Amniotic epithelial cell (primary cell): ENCODE measurements at regions not wholly inside any gene's neighbourhood (a gene's known extent, or its start where the extent isn't known, plus 50 kb on each side); places are given as distances from the start of the nearest gene placed in this dataset.
A peak's percentile ranks its signal among the peaks of the same experiment; 100 is the strongest.

Source experiments
- DNase-seq: peaks from one replicate; pipeline ENCODE4 v3.0.0-alpha.2; 2010; ENCODE audit warnings: low read depth

DNA sequence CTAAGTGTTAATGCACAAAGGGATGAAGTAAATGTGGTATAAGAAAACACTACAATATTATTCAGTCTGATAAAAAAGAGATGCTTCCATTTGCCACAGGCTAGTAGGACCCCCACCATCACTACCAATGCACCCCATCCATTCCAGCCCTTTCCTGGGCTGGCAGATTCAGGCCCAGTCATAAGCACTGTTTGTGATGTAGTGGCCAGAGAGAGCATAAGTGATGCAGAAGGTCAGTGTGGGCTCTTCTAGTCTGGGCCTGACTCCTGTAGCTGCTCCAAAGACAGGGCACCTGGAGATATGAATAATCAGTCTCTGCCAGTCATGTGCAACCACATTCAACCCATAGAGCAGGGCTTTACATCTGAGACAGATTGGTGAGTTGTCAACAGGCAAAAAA, 1294.7 kb downstream of the TMEM121 start:
- no peak for DNase-seq

DNA sequence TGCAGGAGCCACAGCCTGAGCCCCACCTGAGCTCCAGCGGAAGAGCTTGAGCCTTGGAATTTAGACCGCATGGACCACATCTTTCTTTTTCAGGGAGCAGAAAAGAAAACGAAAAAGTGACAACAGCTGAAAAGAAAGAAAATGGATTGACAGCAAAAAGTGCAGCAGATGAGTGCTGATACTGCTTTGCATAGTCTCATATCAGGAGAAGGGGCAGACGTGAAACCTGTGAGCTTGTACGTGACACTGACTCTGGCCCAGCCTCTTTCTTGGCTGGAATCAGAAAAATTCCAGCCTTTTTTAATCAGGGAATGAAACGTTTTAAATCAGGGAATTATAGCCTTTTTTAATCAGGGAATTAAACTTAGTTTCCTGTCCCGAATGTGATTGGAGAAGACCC, 1296.5 kb downstream of the TMEM121 start:
- DNase-seq: no peak

GRCh38 chr14:106823552-106823951, 1297.2 kb downstream of the TMEM121 start:
- no peak for DNase-seq

DNA sequence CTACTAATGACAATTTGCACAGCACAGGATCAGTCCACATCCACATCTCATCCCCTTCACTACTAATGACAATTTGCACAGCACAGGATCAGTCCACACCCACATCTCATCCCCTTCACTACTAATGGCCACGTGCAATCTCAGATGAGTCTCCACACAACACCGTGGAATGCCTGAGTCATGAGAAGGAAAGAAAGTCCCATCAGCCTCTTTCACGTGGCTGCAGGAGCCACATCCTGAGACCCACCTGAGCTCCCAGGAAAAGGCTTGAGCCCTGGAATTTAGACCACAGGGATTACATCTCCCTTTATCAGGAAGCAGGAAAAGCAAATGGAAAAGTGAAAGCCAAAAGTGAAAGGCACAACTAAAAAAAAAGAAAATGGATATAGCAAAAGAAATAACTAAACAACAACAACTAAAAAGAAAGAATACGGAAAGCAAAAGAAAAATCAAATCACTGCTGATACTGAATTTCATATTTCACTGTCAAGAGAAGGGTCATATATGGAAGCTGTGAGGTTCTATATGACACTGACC, 1300.5 kb downstream of the TMEM121 start:
- DNase-seq: no peak

- DNase-seq: no peak
Measured at GRCh38 chr14:106831322-106831720, 1304.9 kb downstream of the TMEM121 start.

DNA sequence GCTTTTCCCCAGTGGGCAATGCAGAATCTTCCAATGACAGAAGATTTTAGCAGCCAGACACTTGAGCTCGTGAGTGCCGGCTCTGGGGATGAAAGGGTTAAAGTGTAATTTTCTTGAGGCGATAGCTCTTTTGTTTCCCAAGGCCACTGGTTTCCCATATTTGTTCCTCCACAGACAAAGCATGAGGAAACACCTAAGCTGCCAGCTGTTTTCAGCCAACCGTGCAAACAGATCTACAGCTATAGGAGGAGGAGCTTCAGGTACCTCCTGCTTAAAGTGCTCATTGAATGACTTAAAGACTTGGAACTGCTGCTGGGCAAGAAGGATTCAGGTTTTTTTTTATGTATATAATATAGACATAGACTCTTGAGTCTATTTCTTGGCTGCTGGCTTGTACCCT, 1311.5 kb downstream of the TMEM121 start:
- DNase-seq: no peak

DNA sequence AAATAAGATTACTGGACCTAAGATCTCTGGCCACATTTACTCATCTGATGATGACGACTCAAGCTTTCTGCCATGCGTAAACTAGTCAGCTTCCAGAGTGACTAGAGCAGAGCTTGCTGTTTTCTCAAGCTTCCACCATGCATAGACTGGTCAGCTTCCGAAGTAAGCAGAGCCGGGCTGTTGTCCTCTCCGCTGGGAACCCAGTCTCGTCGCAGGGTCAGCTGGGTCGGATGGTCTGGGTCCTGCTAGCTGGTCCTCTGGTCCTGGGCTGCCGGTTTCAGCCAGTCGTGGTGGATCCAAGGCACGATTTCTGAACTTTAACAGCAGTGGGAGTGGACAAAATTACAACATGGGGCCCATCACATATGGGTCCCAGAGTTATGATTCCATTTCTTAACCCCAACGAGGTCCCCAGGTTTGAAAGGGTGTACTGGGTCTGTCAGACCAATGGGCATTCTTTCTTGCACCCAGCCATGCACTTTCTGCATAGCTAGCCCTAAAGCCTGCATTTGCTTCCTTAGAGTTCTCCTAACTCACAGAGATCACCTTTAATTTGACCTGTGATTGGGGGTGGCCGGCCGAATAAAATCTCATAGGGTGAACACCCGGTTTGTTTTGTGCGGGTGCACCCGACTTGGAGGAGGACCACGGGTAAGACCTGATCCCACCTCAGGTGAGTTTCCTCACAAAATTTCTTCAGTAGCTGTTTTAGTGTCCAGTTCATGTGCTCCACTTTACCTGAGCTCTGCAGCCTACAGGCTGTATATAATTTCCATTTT, 1312.8 kb downstream of the TMEM121 start:
- no peak for DNase-seq

- DNase-seq: no peak
Measured at GRCh38 chr14:106840258-106840657, 1313.9 kb downstream of the TMEM121 start.

GRCh38 chr14:106840991-106841390, 1314.6 kb downstream of the TMEM121 start:
- DNase-seq: no peak

GRCh38 chr14:106841701-106842100, 1315.3 kb downstream of the TMEM121 start:
- DNase-seq: peak; percentile 0

GRCh38 chr14:106842687-106843086, 1316.3 kb downstream of the TMEM121 start:
- no peak for DNase-seq

DNA sequence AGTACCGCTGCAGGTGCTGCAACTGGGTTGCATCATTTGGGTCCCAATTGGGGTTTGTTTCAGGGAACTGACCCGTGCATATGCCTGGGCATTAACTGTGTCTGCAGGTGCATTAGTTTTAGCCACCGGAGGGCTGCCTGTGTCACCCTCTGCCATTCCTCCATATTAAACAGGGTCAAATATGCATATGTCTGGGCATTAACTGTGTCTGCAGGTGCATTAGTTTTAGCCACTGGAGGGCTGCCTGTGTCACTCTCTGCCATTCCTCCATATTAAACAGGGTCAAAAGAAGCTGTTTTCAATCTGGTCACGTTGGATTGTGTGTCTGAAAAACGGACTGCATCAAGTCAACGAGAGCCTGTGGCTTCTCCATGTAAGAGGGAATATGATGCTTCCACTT, 1317.0 kb downstream of the TMEM121 start:
- no peak for DNase-seq

DNA sequence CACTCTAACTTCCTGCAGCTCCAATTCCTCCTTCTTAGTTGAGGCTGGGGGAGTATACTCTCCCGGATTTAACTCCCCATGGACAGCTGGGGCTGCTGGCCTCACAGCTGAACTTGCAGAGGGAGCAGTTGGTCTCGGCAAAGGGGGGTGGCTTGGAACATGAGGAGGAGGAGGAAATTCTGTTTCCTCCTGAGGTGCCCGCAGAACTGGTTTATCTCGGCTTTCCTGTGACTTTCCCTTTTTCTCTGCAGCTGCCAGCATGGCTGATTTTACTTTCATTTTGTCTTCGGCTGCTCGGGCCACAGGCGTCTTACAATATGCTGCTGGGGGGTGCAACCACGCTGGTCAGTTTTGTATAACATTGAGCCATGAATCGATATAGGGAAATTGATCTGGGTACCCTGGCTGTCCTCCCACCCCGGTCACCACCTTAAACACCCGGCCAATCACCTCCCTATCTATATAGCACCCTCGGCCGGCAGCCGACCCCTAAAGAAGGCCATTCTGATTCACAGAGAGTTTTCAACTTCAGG, 1317.6 kb downstream of the TMEM121 start:
- DNase-seq: no peak

DNA sequence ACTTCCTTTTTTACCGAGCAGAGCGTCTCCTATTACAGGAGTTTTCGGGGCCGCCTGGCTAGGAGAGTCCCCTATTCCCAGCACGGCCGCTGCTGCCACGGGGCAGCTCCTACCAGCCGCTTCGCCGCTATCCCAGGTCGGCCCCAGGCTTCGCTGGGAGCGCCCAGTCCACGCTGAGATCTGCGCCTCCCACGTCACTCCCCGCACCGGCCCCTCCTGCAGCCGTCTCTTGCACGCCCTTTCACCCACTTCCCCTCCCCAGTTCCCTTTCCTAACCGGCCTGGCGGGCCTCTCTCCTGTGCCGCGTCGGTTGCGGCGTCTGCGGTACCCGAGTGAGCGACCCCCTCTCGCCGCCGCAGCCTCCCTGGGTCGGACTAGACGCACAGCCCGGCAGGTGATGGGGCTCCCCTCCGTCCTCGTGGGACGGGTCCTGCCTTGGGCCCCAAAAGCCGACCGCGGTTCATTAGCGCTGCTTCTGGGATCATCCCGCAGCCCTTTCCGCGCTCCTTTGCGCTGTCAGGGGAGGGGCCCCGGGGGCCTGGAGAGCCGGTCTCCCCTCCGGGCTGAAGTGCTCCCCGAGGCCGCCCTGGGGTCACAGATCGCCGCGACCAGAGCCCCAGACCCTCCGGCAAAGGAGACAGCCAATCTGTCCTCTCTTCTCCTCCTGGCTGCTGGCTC, 1318.4 kb downstream of the TMEM121 start:
- DNase-seq: no peak

DNA sequence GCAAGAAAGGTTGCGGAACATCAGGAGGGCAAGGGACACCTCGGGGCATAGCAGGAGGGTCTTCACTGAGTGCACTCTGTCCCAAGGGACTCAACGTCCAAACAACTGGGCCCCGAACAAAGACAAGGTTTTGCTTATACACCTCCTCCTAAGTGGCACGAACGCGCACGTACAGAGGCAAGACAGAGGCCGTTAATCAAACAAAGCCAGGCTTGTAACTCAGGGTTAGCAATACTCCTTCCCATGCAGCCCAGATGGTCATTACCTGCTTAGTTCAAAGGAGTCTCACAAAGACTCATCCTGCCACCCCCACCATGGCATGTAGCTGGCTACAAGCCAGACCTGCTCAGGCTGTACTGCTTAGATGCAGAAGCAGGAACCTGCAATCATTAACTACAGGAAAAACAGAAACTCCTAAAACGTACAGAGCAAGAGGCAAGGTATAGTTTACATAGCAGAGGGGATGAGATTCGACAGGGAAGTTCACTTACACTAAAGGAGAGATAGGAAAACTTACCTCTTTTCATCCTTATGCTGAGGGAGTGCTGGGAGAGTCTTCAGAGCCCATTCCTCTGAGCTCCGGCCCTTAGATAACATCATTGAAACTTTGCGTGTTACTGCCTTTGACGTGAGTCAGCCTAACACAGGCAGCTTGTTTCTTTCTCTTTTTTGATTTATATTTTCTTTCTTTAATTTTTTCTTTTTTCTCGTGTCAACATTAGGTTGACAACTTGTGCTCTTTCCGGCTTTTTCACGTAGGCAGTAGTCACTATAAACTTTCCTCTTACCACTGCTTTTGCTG, 1319.1 kb downstream of the TMEM121 start:
- DNase-seq: no peak

- DNase-seq: no peak
Measured at GRCh38 chr14:106846218-106846617, 1319.8 kb downstream of the TMEM121 start.

DNA sequence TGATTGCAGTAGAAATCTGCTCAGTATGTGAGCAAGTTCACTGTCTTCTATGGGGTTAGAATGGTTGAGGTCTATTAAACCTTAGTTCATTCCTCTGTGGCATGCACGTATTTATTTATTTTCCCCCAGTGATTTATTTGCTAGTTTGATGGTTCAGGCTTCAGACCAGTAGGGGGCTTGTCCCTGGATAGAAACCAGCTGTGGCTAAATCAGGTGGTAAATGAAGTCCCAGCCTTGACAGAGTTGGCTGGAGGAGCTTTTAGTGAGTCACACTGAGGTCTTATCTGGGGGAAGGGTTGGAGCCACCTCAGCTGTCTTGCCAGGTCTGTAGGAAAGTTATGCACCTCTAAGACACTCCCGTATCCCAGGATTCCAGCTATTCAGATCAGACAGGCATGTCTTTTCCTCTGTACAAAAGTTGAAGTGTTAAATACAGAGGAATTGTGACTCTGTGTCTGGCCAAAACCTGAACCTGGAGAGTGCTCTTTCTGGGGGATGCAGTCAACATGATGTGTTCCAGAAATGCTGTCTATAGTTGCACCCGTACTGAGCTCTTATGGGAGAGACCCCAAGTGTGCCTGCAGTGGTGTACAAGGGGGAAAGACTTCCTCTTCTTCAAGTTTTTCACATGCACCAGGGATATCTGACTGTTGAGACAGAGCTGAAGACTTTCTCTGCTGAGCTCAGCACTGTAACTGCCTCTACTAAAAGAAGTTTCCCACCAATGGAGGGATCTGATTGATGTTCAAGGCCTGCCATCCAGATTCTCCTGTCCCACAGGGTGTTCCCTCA, 1322.1 kb downstream of the TMEM121 start:
- no peak for DNase-seq

DNA sequence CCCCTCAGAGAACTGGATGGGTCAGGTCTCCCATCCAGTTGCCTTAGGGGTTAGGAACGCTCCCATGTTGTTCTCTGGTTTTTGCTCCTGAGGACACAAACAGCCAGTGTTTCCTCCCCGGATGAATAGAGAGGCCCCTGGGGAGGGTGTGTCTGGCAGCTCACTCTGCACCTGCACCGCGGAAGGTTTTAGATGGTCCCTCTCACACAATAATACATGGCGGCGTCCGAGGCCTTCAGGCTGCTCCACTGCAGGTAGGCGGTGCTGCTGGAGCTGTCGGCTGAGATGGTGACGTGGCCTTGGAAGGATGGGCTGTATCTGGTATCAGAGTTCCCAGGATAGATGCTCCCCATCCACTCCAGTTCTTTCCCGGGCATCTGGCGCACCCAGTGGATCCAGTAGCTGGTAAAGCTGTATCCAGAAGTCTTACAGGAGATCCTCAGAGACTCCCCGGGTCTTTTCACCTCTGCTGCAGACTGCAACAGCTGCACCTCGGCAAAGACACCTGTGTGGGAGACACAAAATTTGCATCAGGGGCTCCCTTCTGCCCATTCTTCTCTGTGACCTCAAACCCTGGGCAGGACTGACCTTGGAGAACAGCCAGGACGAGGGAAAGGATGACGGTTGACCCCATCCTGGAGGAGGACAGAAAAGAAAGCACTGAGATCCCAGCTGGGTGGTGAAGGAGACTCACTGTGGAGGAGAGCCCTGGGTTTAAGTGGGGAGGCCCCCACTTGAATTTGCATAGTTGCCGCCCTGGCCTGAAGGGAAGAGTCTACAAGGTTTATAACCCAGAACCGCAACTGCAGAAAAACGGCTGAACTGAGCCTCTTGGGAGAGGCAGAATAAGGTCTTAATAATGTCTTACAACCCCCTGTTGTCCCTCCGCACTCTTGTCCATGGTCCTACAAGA, 1324.8 kb downstream of the TMEM121 start:
- DNase-seq: no peak

DNA sequence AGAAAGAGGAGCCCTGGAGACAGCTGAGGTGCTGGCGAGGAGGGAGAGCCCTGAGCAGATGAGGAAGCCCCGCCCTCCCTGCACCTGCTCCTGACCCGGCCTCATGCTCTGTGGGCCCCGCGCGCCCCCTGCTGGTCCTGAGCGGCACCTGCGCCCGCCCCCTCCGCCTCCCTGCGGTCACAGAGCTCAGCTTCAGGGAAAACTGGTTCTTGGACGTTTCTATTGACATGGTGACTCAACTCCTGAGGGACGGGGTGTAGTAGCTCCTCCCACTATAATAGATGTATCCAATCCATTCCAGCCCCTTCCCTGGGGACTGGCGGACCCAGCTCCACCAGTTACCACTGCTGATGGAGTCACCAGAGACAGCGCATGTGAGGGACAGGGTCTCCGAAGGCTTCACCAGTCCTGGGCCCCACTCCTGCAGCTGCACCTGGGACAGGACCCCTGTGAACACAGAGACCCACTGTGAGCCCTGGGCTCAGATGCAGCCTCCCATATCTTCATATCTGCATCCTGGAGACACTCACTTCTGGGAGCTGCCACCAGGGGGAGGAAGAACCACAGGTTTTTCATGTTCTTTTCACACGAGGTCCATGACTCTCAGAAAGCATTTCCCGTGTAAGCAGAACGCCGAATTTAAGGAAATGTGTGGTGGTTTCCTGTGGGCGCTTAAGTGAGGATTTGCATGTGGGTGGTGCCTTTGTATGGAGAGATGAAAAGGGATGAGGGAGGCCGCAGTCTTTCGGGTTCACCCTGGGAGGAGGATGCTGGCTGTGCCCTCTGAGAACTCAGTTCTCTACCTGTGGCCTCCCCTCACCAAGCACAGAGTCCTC, 1346.4 kb downstream of the TMEM121 start:
- DNase-seq: no peak

GRCh38 chr14:106874350-106874749, 1348.0 kb downstream of the TMEM121 start:
- DNase-seq: no peak
